Stimulated activated CD4-positive, alpha-beta T cell treated with anti-CD3 and anti-CD28 coated beads, Interleukin-15, amount 100 ng/mL, for 24 hours (primary cell): ENCODE measurements at regions not wholly inside any gene's neighbourhood (a gene's known extent, or its start where the extent isn't known, plus 50 kb on each side); places are given as distances from the start of the nearest gene placed in this dataset.
"Not testable (repeated sequence)": the region's sequence is repeated elsewhere in the genome, so short reads cannot be mapped to it uniquely, and the experiment has no call there.

Experiments used
- DNase-seq: peaks from one replicate; pipeline ENCODE4 v3.0.0-alpha.2; 2020

- no peak for DNase-seq
These were observed 614.5 kb downstream of the CBLN4 start for GRCh38 chr20:55390791-55391190.

DNA sequence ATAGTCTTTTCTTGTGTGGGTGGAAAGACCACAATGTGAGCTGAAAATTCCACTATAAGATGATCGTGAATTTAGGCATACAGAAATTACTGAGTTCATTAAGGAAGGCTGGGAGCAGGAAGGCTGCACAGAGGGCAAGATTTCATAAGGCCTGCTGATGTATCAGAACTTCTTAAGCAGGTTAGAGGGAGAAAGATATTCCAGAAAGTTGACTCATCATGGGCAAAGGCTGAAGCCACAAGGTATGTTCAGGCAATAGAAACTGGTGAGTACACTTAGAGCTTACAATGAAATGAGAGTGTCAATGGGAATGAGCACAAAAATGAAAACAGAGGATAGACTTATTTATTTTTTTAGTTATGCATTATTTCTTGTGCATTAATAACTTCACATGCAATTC lies 618.6 kb downstream of the CBLN4 start:
- DNase-seq = no peak

GRCh38 chr20:55375920-55376319 lies 629.4 kb downstream of the CBLN4 start:
- no peak for DNase-seq

- DNase-seq = no peak
These were observed 639.6 kb downstream of the CBLN4 start for GRCh38 chr20:55365745-55366144.

GRCh38 chr20:55360895-55361294 lies 644.4 kb downstream of the CBLN4 start:
- no peak for DNase-seq

GRCh38 chr20:55354720-55355119 lies 650.6 kb downstream of the CBLN4 start:
- no peak for DNase-seq

- no peak for DNase-seq
These were observed 652.1 kb downstream of the CBLN4 start for GRCh38 chr20:55353206-55353605.

DNA sequence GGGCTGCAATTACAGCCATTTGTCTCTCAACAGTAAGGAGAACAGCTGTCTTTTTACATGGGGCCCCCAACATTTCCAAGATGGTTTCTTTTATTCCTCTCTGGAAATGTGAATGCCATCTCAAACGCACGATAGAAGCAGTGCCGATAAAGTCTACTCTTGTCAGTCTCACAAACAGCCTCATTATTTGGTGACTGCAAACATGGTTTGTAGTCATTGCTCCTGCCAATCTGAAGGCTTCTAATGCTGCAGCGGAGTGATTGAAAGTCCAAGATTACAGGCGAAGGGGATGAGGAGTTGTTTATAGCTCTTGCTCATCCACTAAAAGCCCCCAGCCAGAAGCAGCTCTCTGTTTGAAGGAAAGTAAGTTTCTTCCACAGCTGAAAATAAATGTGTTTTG lies 657.1 kb downstream of the CBLN4 start:
- no peak for DNase-seq

DNA sequence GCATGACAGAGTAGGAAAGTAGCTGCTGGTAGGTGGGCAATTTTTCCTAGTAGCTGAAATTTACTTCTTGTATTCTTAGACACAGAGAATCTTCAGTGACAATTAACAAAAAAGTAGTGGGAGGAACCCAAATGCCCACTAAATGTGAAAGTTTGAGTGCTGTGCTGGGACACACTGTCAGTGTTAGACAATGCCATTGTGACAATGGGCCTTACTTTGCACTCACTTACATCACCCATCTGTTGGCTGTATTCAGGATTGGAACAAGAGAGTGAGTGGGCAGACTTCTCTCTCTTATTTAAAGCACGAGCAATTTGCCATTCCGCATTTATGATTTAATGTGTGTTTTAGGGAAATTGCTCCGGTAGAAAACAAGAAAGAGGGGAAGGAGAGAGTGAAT lies 662.5 kb downstream of the CBLN4 start:
- DNase-seq = no peak

DNA sequence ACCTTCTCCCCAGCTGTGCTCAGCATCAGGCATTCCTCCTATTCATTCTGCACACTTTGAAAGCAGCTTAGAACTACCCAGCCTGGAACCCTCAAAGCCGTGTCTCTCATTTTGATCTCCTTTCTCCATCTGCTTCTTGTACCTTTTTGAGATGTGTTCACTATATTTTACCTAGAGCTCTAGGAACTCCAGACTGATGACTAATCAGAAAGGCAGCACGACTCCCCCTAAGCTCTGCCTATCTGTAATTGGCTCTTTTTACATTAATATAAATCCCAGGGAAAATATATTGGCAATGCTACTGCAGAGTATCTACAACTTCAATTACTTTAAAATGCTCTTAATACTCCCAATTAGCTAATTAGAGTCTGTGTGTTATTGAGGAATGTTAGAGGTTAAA lies 671.5 kb downstream of the CBLN4 start:
- DNase-seq = no peak

GRCh38 chr20:55329108-55329507 lies 676.2 kb downstream of the CBLN4 start:
- no peak for DNase-seq

DNA sequence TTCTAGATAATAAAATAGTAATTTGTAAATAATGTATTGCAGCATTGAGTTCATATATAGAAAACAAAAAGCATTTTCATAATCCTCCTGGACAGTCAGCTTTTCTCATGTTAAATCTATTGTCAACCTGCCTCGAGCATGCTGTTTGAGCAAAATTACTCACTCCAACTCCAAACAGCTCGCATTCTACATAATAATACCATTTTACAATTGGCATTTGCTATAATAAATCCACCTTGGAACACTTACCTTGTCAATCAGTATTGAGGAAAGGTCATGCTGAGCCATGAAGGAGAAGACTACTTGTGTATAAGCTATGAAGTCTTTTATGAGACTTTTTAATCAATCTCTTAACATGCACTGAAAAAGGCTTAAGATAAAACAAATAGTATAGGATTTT lies 682.6 kb downstream of the CBLN4 start:
- no peak for DNase-seq

DNA sequence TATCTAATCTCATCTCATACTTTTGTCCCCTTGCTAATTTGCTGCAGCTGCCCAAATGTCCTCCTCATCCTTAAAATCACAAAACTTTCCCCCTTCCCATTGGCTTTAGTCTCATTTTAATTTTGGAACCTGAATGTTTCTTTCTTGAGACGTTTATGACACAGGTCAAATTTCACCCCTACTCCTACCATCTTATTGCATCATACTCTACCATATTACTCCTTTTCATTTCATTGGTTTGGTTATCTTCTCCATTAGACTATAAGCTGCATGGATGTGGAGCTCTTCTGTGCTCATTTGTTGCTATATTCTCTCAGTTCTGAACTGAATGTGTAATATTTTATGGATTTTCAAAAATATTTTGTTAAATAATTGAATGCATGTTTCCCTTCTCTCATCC lies 688.6 kb downstream of the CBLN4 start:
- no peak for DNase-seq

GRCh38 chr20:55310844-55311243 lies 694.5 kb downstream of the CBLN4 start:
- DNase-seq = not testable (repeated sequence)

GRCh38 chr20:55291261-55291660 lies 714.1 kb downstream of the CBLN4 start:
- DNase-seq = no peak

DNA sequence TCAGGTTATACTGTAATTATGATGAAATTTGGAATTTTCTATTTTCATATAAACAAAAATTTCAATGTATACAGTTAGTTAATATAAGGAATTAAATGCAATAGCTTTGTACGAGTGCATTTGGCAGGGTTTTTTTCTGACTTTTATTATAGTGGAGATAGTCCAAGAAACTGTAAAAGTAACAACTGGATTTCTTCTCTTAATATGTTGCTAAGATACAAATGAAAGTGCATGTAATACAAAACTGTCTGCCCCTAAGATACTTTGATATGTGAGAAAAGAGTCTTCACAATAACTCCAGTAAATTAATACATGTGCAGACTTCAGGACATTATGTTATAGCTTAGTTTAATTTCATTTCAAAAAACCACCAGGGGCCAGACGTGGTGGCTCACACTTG lies 721.4 kb downstream of the CBLN4 start:
- no peak for DNase-seq

DNA sequence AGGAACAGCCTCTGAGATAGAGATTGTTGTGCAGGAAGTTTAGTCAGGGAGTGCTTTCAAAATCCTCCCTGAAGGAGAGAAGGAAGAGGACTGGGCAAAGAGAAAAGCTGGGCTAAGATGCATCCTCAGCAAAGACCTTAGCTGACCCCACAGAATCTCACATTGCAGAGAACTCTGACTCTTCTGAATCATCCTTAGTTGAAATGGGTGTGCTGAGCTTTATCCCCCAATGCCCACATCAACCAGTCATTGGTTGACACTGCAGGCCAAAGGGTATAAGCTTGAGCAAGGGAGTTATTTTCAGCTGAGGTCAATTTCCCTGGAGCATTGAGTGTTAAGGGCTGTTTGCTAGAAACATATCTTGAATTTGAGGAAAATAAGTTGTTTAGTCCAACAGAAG lies 732.2 kb downstream of the CBLN4 start:
- DNase-seq = no peak

DNA sequence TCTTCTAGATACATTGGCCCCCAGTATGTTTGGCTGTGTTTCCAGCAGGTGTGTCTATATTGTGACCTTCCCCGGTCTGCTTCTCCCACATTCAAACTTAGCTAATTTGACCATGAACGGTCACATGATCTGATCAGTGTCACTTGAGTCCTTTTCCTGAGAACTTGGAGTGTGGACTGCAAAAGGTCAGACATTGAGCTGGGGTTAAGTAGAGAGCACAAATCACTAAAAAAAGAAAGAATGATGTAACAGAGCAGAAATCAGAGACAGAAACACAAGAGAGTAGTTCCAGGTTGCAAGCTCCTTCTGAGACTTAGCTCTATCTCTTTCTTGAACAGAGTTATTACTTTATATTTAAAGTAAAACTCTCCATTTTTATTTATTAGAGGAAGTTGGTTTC lies 733.9 kb downstream of the CBLN4 start:
- no peak for DNase-seq

DNA sequence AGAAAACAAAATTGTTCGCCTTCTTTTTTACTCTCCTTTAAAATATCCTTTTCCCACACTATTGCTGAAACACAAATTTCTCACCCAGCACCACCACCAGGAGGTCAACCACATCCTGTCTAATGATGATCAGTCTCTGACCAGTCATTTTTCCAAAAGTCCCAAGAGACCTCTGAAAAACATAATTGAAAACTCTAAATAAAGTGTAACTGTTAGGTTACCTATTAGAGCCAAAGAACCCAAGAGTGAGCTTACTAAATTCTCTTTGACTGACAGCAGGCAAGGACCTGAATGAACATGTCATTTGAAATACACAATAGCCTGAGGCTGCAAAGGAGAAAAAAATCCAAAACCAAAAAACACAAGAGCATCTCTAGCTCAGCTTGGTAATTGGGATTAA lies 735.4 kb downstream of the CBLN4 start:
- no peak for DNase-seq

- DNase-seq = no peak
These were observed 739.0 kb downstream of the CBLN4 start for GRCh38 chr20:55266361-55266760.

DNA sequence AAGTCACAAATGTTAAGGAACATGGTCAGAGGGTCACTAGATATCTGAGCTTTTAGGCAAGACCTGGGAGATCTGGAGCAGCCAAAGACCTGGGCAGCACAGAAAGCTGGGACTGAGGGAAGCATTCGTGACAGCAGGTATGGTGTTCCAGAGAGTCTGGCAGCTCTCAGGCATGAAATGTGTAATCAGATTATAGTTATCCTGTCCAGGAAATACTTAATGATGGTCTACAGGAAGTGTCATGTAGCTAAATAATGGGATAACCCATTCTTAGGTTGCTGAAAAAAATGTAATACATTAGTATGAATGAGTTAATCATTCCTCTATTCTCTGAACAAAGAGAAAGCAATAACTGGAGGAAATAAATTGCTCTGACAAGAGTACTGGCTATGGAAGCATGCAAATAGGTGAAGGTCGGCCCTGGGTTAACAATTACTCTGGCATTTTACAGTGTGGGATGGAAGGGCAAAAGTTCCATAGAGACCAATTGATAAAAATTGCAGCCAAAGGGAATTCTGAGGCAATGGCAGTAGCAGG lies 740.5 kb downstream of the CBLN4 start:
- no peak for DNase-seq

GRCh38 chr20:55258559-55258958 lies 746.8 kb downstream of the CBLN4 start:
- DNase-seq = no peak

DNA sequence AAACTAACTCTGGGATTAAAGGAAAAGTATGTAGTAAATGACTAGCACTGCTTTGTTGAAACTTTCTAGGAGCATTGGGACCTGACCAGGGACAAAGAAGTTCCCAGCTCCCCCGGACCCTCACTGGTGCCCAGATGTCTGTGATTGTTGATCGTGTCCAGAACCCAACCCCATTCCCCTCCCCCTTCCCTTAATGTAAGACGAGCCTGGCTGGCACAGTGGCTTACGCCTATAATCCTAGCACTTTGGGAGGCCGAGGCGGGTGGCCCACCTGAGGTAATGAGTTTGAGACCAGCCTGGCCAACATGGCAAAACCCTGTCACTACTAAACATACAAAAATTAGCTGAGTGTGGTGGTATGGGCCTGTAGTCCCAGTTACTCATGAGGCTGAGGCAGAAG lies 750.3 kb downstream of the CBLN4 start:
- no peak for DNase-seq

DNA sequence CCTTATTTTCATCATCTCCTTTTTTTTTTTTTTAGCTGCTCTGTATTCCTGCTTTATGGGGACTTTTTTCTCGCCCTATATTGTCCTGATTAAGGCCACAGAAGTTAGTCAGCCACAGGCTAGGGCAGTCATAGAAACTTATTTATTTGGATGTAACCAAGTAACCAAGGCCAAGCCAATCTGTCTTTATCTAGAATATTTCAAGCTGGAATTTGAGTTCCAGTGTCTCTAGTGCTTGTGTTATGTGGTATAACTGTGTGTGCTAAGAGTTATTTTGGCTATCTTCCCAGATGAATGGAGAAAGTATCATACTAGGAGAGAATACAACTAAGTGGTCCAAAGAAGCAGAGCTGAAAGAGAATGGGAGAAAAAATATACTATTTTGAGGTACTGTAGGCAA lies 751.5 kb downstream of the CBLN4 start:
- DNase-seq = no peak

GRCh38 chr20:55252521-55252920 lies 752.8 kb downstream of the CBLN4 start:
- DNase-seq = no peak

GRCh38 chr20:55251170-55251569 lies 754.1 kb downstream of the CBLN4 start:
- DNase-seq = no peak
